ENCODE measurements at regions not wholly inside any gene's neighbourhood (a gene's known extent, or its start where the extent isn't known, plus 50 kb on each side); places are given as distances from the start of the nearest gene placed in this dataset.
"Not testable (repeated sequence)": the region's sequence is repeated elsewhere in the genome, so short reads cannot be mapped to it uniquely, and the experiment has no call there.

DNA sequence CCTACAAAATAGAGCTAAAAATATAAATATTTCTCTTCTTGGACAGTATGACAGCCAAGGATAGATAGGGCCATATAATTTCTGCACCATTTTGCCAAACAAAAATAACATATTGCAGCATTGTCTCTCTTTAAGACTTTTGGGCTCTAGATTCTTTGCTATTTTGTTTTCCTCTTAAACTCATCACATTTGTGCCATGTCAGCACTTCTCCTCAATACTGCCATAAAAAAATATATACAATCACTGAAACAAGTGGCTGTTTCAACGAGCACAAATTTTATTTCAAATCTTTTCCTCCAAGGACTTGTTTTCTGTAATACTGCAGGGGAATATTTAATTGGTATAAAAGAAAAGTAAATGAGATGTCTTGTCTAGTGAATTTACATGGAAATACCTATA lies 1570.0 kb upstream of the NUDT12 start:
- no peak for DNase-seq (ENCODE audit: low read depth in 1 of 2, low spot score in 1 of 2)
- TF ChIP-seq JUND (IDR thresholded peaks at IDR 0.05; ENCODE audit: low read depth) = no peak
- in situ Hi-C loops (cut with HindIII; ENCODE audit: low pct_unique_long_range_greater_than_20kb, low sequenced_read_pairs) = no loop called here

DNA sequence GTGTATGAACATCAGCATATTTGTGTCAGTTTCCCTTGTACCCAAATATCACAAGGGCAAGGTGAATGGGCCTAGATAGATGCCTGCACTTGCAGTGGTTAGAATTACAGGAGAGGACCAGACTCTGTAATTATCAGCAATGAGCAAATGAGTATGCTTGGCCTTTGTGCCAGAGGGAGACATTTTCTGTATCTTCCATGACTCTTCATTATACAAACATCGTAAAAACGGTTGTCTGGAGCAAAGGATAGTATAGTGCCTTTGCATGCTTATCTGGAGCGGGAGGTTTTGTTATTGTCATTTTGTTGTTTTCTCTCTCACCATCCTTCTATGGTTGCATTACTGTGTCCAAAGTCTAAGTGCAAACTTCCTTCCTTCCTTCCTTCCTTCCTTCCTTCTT lies 1568.5 kb upstream of the NUDT12 start:
- in situ Hi-C loops (cut with HindIII; ENCODE audit: low pct_unique_long_range_greater_than_20kb, low sequenced_read_pairs) = no loop called here
- DNase-seq (ENCODE audit: low read depth in 1 of 2, low spot score in 1 of 2) = no peak
- TF ChIP-seq JUND (IDR thresholded peaks at IDR 0.05; ENCODE audit: low read depth) = no peak

DNA sequence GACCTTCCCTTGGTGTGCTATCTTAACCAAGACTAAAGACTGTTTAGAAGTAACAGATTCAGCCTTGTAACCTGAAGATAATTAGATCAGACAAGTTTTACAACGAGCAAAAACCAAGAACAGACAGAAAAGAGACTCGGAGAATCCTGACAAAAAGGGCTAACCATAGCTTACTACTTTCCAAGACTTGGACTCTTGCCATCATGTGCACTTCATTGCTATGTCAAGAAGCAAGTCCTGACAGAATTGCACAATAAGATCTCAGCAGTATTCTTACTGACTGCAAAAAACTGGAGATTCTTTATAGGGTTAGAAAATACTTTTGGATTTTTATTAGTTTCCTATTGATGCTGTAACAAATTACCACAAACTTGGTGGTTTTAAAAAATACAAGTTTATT lies 1539.0 kb upstream of the NUDT12 start:
- in situ Hi-C loops (cut with HindIII; ENCODE audit: low pct_unique_long_range_greater_than_20kb, low sequenced_read_pairs) = no loop called here

DNA sequence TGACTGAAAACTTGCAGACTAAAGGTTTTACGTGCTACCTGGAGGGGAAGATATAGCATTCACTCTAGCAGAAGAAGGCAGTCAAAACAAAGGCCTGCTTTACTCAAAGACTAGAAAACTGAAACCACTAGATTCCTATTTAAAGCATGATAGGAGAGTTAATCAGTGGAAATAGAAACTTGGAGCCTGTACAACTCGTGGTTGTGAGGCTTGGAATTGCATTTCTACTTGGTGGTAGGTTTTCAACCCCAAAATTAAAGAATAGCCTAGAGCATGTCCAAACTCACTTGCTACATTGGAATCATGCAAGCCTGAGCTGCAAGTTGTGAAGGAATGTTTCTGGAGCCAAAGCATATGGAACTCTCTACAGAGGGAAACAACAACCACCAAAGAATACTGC lies 1526.4 kb upstream of the NUDT12 start:
- no peak for TF ChIP-seq JUND (IDR thresholded peaks at IDR 0.05; ENCODE audit: low read depth)
- in situ Hi-C loops (cut with HindIII; ENCODE audit: low pct_unique_long_range_greater_than_20kb, low sequenced_read_pairs) = no loop called here
- DNase-seq (ENCODE audit: low read depth in 1 of 2, low spot score in 1 of 2) = no peak

More for the DNA sequence above, 1539.0 kb upstream of the NUDT12 start:
- DNase-seq (ENCODE audit: low read depth in 1 of 2, low spot score in 1 of 2) = peak in 1 of 2 experiments; percentile 32
- TF ChIP-seq JUND (IDR thresholded peaks at IDR 0.05; ENCODE audit: low read depth) = no peak

DNA sequence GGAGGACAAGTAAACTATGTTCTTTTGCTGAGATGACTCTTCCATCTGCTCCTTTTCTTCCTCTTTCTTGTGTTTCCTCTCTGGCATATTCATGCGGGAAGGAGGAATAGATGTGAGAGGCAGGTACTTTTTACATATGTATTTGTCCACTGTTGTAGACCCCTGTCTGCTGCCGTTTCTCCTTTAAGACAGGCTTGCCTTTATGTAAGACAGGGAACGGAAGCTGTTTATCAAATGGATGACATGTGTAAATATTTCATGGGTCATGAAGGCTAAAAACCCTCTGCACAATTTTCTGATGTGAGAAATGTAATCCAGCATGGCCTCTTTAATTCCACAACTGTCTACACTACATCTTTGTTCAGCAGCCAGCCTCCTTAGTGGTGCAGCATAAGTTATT lies 1525.5 kb upstream of the NUDT12 start:
- in situ Hi-C loops (cut with HindIII; ENCODE audit: low pct_unique_long_range_greater_than_20kb, low sequenced_read_pairs) = no loop called here
- no peak for TF ChIP-seq JUND (IDR thresholded peaks at IDR 0.05; ENCODE audit: low read depth)
- DNase-seq (ENCODE audit: low read depth in 1 of 2, low spot score in 1 of 2) = no peak

DNA sequence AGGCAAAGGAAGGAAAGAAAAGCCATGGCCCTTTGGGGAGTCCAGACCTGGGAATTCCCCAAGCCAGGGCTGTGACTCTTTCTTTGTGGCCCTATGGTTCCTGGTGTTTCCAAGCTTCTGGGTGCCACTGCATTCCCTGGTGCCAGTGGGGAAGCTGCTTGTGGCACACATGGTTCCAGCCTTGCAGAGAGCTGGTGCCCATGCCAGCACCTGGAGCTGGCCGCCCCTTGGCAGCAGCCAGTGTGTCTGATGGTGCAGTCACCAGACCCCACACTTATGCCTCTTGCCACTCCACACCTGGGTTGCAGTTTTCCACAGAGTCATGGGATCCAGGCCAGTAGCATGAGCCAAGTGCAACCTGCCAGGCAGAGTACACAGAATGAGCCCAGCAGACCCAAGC lies 1495.3 kb upstream of the NUDT12 start:
- no peak for DNase-seq (ENCODE audit: low read depth in 1 of 2, low spot score in 1 of 2)
- no peak for TF ChIP-seq JUND (IDR thresholded peaks at IDR 0.05; ENCODE audit: low read depth)
- in situ Hi-C loops (cut with HindIII; ENCODE audit: low pct_unique_long_range_greater_than_20kb, low sequenced_read_pairs) = no loop called here

DNA sequence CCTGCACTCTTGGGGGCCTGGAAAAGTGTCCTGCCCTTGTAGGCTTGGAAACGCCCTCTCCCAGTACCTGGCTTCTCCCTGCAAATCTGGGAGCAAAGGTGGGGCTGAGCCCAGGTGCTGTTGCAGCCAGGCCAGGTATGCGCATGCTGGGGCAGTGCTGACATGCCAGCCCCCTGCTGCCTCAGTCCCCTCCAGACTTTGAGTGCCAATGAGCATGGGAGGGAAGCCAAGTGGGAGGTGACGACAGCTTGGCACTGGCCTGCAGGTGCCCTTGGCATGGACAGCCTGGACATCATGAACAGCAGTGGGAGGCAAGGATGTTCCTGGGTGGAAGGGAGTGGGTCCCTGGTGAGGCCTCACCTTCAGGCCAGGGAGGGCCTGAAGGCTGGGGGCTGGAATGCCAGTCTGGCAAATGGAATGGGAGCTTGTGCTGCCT lies 1494.4 kb upstream of the NUDT12 start:
- no peak for TF ChIP-seq JUND (IDR thresholded peaks at IDR 0.05; ENCODE audit: low read depth)
- in situ Hi-C loops (cut with HindIII; ENCODE audit: low pct_unique_long_range_greater_than_20kb, low sequenced_read_pairs) = no loop called here

DNA sequence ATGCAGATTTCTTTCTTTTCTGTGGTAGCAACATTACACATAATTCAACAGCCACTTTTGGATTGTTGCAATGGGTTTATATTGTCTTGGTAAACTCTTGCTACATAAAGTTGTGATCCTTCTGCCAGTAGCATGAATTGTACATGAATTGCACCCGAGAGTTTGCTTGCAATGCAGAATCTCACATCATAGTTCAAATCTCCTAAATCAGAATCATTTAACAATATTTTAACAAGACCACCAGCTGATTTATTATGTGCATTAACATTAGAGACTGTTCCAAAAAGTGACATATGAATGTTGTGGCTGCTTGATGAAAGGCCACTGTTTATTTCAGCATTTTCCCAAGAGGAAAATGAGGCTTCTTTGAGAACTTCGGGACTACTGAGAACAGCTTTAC lies 1491.8 kb upstream of the NUDT12 start:
- DNase-seq (ENCODE audit: low read depth in 1 of 2, low spot score in 1 of 2) = no peak
- no peak for TF ChIP-seq JUND (IDR thresholded peaks at IDR 0.05; ENCODE audit: low read depth)
- in situ Hi-C loops (cut with HindIII; ENCODE audit: low pct_unique_long_range_greater_than_20kb, low sequenced_read_pairs) = no loop called here

More for the DNA sequence above, 1494.4 kb upstream of the NUDT12 start:
- DNase-seq (ENCODE audit: low read depth in 1 of 2, low spot score in 1 of 2) = no peak

DNA sequence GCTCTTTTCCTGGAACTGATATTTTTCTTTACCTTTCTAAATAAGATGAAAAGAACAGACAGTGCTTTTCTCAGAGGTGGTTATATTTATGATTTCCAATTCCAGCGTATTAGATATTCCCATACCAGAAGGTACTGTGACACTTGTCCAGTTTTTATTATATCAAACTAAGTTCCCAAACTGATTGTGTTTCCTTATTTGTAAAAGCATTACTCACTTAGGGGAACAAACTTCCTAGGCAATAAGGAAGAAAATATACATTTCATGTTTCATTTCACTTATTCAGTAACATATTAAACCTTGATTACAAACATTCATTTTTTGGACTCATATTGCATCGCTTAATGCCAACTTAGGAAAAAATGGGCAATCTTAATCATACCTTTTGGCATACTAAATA lies 1480.0 kb upstream of the NUDT12 start:
- TF ChIP-seq JUND (IDR thresholded peaks at IDR 0.05; ENCODE audit: low read depth) = no peak
- in situ Hi-C loops (cut with HindIII; ENCODE audit: low pct_unique_long_range_greater_than_20kb, low sequenced_read_pairs) = no loop called here
- DNase-seq (ENCODE audit: low read depth in 1 of 2, low spot score in 1 of 2) = no peak

DNA sequence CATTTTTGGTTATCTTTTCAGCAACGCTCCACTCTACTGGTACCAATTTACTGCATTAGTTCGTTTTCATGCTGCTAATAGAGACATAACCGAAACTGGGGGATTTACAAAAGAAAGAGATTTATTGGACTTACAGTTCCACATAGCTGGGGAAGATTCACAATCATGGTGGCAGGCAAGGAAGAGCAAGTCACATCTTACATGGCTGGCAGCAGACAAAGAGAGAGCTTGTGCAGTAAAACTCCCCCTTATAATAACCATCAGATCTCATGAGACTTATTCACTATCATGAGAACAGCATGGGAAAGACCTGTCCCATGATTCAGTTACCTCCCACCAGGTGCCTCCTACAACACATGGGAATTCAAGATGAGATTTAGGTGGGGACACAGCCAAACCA lies 1474.2 kb upstream of the NUDT12 start:
- DNase-seq (ENCODE audit: low read depth in 1 of 2, low spot score in 1 of 2); in situ Hi-C loops (cut with HindIII; ENCODE audit: low pct_unique_long_range_greater_than_20kb, low sequenced_read_pairs): not testable (repeated sequence)

DNA sequence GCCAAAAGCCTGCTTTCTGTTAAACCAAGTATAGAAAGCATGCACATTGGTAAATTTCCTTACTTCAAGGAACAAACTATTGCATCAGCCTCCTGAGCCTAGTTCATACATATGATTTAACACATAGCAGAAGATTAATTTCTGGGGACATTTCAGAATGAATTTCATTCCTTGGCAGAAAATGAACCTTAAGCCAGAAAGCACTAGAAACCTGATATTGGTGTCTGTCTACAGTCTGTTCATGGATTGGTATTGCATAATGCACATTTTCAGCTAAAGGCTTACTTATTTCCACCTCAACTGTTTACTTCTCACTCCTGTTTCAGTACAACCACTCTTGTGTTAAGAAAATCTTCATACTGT lies 1471.8 kb upstream of the NUDT12 start:
- DNase-seq (ENCODE audit: low read depth in 1 of 2, low spot score in 1 of 2) = no peak
- no peak for TF ChIP-seq JUND (IDR thresholded peaks at IDR 0.05; ENCODE audit: low read depth)
- in situ Hi-C loops (cut with HindIII; ENCODE audit: low pct_unique_long_range_greater_than_20kb, low sequenced_read_pairs) = no loop called here

DNA sequence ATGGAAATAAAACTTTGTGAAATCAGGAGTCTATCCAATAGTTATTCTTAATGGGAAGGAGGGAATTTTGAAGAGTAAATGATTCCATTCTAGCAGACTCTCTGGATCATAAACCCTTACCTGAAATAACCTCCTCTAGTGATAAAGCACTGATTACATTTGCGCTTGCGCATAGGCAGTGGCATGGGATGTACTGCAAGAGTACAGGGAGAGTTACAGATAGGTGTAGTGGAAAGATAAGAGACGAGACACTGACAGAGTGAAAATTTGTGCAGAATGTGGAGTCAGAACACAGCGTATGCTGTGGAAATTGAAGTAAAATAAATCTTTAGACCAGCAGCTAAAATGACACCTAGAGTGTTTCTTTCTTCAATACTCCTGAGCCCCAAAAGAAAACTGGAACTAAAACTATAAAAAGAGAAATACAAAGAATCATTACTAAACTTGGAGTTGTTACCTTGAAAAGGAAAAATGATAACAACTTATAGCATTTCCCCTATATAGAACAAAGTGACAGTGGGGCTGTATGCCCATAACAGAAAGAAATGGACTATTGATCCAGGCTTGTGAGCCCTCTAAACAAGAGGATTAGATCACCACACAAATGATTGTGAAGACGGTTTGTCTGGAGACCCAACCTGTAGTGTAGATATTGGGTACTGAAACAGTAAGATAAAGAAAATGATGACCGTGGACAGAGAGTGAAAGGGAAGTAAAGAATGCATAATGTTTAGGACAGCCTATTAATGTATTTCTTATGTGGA lies 1471.2 kb upstream of the NUDT12 start:
- in situ Hi-C loops (cut with HindIII; ENCODE audit: low pct_unique_long_range_greater_than_20kb, low sequenced_read_pairs) = no loop called here
- no peak for TF ChIP-seq JUND (IDR thresholded peaks at IDR 0.05; ENCODE audit: low read depth)

DNA sequence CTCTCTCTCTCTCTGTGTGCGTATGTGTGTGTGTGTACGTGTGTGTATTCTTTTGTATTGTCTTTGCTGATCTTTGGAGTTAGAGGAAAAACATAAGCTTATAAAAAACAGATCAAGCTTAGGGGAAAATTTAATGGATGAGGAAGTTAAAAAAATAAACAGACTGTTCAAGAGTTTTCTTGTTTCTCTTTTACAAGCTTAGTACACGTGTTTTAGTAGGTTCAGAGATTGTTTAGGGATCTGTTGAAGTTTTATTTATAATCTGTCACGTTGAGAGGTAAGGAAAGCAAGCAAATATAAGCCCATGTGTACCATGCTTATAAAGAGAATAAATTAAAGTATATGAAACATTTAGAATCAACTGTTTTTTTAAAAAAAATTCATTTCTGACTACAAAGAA lies 1470.3 kb upstream of the NUDT12 start:
- DNase-seq (ENCODE audit: low read depth in 1 of 2, low spot score in 1 of 2) = no peak
- in situ Hi-C loops (cut with HindIII; ENCODE audit: low pct_unique_long_range_greater_than_20kb, low sequenced_read_pairs) = no loop called here
- no peak for TF ChIP-seq JUND (IDR thresholded peaks at IDR 0.05; ENCODE audit: low read depth)

More for the DNA sequence above, 1471.2 kb upstream of the NUDT12 start:
- no peak for DNase-seq (ENCODE audit: low read depth in 1 of 2, low spot score in 1 of 2)

DNA sequence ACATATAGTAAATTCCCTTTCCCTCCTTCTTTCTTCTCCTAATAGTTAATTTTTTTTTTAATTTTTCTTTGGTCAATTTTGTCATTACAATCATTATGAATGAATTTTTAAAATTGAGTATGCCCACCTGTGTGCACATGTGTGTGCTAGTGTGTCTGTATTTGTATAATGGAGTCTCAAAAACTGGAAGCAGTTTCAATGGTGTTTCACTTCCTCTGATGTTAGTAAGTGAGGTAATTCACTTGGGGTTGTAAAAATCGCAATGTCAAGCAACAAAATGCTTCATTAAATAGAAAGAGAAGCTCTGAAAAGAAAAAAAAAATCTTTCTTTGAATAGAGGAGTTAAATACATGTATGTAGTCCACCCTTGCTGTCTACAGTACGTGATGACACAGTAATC lies 1467.6 kb upstream of the NUDT12 start:
- in situ Hi-C loops (cut with HindIII; ENCODE audit: low pct_unique_long_range_greater_than_20kb, low sequenced_read_pairs) = no loop called here
- TF ChIP-seq JUND (IDR thresholded peaks at IDR 0.05; ENCODE audit: low read depth) = no peak
- no peak for DNase-seq (ENCODE audit: low read depth in 1 of 2, low spot score in 1 of 2)
